ENCODE measurements at regions not wholly inside any gene's neighbourhood (a gene's known extent, or its start where the extent isn't known, plus 50 kb on each side); places are given as distances from the start of the nearest gene placed in this dataset.

DNA sequence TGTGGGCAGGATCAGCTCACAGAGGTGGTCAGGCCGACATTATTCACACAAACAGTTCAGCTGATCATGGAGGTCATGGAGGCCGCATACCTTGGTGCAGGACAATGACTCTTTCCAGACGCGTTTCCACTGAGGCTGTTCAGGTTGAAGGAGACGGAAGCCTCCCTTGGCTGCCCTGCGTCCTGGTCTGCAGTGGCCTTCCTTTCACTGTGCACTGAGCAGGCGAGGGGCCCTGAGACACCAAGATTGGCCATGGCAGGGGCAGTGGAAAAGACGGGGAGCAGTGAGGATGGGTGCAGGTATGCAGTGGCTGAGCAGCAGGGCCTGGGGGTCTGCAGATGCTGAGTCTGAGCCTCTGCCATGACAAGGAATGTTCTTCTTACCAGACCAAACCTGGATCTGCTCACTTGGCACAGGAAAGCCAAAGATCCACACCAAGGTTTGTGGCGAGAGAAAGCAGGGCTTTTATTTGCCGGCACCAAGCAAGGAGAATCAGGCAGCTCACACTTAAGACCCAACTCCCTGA is 263.3 kb downstream of the GLRX3 start:
- Mint-ChIP-seq H3K4me1 (ENCODE audit: low read depth) (no peaks in the 10 kb centered on the region), H3K9me3 (peaks cover 11% of the 10 kb centered on the region), H3K4me3 (no peak overlapping the region), H3K27ac (no peak overlapping the region), H3K36me3 (ENCODE audit: low read depth) (no peaks in the 10 kb centered on the region), H3K27me3 (peaks cover 1% of the 10 kb centered on the region)
- POLR2A ChIA-PET, result no interaction called here
- CTCF ChIA-PET, result no interaction called here
- TF ChIP-seq, protein P1, sequence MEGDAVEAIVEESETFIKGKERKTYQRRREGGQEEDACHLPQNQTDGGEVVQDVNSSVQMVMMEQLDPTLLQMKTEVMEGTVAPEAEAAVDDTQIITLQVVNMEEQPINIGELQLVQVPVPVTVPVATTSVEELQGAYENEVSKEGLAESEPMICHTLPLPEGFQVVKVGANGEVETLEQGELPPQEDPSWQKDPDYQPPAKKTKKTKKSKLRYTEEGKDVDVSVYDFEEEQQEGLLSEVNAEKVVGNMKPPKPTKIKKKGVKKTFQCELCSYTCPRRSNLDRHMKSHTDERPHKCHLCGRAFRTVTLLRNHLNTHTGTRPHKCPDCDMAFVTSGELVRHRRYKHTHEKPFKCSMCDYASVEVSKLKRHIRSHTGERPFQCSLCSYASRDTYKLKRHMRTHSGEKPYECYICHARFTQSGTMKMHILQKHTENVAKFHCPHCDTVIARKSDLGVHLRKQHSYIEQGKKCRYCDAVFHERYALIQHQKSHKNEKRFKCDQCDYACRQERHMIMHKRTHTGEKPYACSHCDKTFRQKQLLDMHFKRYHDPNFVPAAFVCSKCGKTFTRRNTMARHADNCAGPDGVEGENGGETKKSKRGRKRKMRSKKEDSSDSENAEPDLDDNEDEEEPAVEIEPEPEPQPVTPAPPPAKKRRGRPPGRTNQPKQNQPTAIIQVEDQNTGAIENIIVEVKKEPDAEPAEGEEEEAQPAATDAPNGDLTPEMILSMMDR (IDR thresholded peaks at IDR 0.05), result no peak
- intact Hi-C loops (cut with micrococcal nuclease), result no loop called here
- DNase-seq (no peak), ATAC-seq (no peak)

DNA sequence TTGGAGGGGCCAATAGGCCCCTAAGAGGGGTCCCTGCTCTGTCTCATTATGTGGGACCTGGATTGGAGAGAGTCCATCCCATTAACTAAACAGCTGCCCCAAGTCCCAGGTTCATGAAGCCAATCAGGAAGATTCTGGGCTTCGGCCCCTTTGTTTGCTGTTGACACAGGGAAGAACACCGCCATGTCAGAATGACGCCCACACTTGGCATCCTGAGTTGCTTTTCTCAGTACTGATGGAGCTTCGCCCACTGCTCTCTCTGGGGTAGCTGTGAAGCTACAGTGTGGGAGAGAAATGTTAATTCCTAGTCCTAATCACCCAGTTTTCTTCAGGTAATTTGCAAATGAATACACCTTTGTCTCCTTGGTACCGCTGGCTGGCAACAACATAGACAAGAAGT is 264.7 kb downstream of the GLRX3 start:
- CTCF ChIA-PET, result no interaction called here
- ATAC-seq, result no peak
- no peak overlapping the region for H3K27ac Mint-ChIP-seq
- H3K36me3 Mint-ChIP-seq (ENCODE audit: low read depth), result no peaks in the 10 kb centered on the region
- peaks cover 1% of the 10 kb centered on the region for H3K27me3 Mint-ChIP-seq
- POLR2A ChIA-PET, result no interaction called here
- intact Hi-C loops (cut with micrococcal nuclease), result no loop called here
- DNase-seq, result no peak
- TF ChIP-seq, protein P1 (IDR thresholded peaks at IDR 0.05), result no peak
- H3K4me1 Mint-ChIP-seq (ENCODE audit: low read depth), result no peaks in the 10 kb centered on the region
- H3K9me3 Mint-ChIP-seq, result peaks cover 7% of the 10 kb centered on the region
- H3K4me3 Mint-ChIP-seq, result no peak overlapping the region

DNA sequence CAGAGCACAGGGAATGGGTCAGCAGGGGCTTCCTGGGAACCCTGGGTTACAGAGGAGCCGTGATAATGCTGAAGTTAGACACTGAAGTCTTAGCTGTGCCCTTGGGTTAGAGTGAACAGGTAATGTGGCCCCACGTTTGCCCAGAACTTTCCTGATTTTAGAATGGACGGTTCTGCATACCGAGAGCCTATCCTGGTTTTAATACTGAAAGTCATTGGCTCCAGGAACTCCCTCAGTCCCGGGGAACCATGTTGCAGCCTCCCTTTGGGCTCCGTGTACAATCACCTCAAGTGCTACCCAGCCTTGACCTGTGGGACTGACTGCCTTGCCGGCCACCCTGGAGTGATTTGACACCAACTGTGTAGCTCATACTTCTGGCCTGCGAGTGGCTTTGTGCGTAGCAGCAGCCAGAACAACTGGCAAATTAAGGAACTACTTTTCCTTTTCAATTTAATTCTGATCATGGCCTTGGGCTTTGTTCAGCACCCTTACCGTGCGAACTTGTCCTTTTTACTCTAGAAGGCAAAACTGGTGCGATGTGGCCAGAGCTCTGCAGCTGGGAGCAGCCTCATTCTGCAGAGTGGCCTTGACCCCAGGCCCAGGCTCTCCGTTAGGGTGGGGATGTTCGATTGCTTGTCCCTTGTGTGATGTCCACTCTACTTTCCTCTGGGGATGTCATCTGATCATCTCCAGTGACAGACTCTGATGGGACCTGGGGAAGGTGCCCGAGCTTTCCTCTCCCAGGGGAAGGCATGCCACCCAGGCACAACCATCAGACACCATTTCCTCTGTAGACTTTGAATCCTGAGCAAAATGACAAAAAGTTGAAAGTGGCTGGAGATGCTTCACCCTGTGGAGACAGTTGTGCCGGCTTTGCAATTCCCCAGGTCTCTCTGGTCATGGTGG is 265.9 kb downstream of the GLRX3 start:
- ChIA-PET CTCF (no interaction called here), POLR2A (no interaction called here)
- H3K36me3 Mint-ChIP-seq (ENCODE audit: low read depth), result no peaks in the 10 kb centered on the region
- intact Hi-C loops (cut with micrococcal nuclease), result no loop called here
- H3K27me3 Mint-ChIP-seq, result peaks cover 1% of the 10 kb centered on the region
- no peaks in the 10 kb centered on the region for H3K4me1 Mint-ChIP-seq (ENCODE audit: low read depth)
- H3K9me3 Mint-ChIP-seq, result peaks cover 1% of the 10 kb centered on the region
- TF ChIP-seq, protein P1 (IDR thresholded peaks at IDR 0.05), result no peak
- ATAC-seq (no peak), DNase-seq (no peak)
- no peak overlapping the region for H3K4me3 Mint-ChIP-seq
- H3K27ac Mint-ChIP-seq, result no peak overlapping the region

DNA sequence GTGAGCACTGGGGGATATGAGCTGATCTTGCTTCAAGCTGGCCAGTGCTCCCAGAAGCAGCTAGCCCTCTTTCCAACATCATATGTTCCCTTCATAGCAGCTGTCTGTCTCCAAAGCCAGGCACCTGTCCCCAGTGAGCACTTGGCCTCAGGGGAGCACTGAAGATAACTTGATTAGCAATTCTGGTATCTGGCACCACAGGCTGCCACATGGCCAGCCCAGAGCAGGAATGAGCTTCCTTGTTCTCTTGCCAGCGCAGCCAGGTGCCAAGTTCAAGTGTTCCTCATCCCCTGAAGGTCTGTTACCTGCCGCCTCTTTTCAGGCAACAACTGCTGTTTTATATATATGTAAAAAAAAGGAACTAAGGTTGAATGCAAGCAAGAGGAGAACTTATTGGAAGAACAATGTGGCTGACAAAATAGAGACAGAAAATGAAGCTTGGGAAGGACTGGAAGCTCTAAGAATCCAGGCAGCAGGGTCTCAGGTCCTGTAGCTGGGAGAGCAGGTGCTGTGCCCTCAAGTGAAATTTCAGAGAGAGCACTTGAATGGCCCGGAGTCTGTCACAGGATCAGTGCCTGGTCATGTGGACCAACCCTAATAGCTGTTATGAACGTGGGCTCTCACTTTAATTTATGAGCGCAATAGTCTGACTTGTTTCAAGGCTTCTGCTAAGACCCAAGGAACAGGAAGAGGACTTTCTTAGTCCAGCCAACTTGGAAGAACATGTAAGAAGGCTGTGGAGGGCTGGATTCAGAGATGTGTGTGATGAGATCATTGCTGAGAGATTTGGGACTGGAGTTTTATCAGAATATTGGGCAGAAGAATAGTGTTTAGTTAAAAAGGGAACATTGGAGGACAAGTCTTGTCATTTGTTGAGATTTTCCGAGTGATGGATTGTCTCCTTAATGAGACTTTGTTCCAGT is 267.2 kb downstream of the GLRX3 start:
- intact Hi-C loops (cut with micrococcal nuclease), result no loop called here
- CTCF ChIA-PET, result no interaction called here
- H3K27me3 Mint-ChIP-seq, result peaks cover 1% of the 10 kb centered on the region
- no peaks in the 10 kb centered on the region for H3K36me3 Mint-ChIP-seq (ENCODE audit: low read depth)
- no peak overlapping the region for H3K4me3 Mint-ChIP-seq
- POLR2A ChIA-PET, result no interaction called here
- ATAC-seq (no peak), DNase-seq (no peak)
- no peak overlapping the region for H3K27ac Mint-ChIP-seq
- H3K4me1 Mint-ChIP-seq (ENCODE audit: low read depth), result no peaks in the 10 kb centered on the region
- TF ChIP-seq, protein P1 (IDR thresholded peaks at IDR 0.05), result no peak
- H3K9me3 Mint-ChIP-seq, result no peaks in the 10 kb centered on the region

Data from activated CD8-positive, alpha-beta T cell treated with anti-CD3 and anti-CD28 coated beads for 36 hours (primary cell).